NCI-H146 treated with DMSO at 0.1 percent for 48 hours (cell line): ENCODE measurements at regions not wholly inside any gene's neighbourhood (a gene's known extent, or its start where the extent isn't known, plus 50 kb on each side); places are given as distances from the start of the nearest gene placed in this dataset.
"Not testable (repeated sequence)": the region's sequence is repeated elsewhere in the genome, so short reads cannot be mapped to it uniquely, and the experiment has no call there.

Source experiments
- DNase-seq: peaks from one replicate; lab custom pipeline; 2025; ENCODE audit not compliant: unreplicated experiment; lab: John Stamatoyannopoulos, UW

DNA sequence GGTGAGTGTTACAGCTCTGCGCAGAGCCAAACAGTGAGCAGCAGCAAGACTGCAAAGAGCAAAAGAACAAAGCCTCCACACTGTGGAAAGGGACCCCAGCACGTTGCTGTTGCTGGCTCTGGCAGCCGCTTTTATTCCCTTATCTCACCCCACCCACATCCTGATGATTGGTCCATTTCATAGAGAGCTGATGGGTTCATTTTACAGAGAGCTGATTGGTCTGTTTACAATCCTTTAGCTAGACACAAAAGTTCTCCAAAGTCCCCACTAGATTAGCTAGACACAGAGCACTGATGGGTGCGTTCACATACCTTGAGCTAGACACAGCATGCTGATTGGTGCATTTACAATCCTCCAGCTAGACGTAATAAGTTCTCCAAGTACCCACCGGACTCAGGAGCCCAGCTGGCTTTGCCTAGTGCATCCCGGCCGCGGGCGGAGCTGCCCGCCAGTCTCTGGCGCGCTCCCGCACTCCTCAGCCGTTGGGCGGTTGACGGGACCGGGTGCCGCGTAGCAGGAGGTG, 291.4 kb upstream of the PRSS16 start:
- peak; percentile 85 for DNase-seq

GRCh38 chr6:26956601-26957184, 290.8 kb upstream of the PRSS16 start:
- peak; percentile 45 for DNase-seq

- DNase-seq = peak; percentile 64
Measured at GRCh38 chr6:26957399-26958127, 289.9 kb upstream of the PRSS16 start.

- not testable (repeated sequence) for DNase-seq
Measured at GRCh38 chr6:26961236-26961635, 286.3 kb upstream of the PRSS16 start.

GRCh38 chr6:27002447-27002846, 245.1 kb upstream of the PRSS16 start:
- no peak for DNase-seq

- DNase-seq = no peak
Measured at GRCh38 chr6:27007020-27007419, 240.5 kb upstream of the PRSS16 start.

DNA sequence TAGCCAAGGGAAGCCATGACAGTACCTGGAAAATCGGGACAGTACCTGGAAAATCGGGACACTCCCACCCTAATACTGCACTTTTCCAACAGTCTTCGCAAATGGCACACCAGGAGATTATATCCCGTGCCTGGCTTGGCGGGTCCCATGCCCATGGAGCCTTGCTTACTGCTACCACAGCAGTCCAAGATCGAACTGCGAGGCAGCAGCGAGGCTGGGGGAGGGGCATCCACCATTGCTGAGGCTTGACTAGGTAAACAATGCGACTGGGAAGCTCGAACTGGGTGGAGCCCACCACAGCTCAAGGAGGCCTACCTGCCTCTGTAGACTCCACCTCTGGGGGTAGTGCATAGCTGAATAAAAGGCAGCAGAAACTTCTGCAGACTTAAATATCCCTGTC, 238.9 kb upstream of the PRSS16 start:
- DNase-seq = not testable (repeated sequence)

DNA sequence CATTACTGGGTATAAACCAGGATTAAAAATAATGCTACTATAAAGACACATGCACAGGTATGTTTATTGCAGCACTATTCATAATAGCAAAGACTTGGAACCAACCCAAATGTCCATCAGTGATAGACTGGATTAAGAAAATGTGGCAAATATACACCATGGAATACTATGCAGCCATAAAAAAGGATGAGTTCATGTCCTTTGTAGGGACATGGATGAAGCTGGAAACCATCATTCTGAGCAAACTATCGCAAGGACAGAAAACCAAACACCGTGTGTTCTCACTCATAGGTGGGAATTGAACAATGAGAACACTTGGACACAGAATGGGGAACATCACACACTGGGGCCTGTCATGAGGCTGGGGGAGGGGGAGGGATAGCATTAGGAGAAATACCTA, 233.4 kb upstream of the PRSS16 start:
- not testable (repeated sequence) for DNase-seq

DNA sequence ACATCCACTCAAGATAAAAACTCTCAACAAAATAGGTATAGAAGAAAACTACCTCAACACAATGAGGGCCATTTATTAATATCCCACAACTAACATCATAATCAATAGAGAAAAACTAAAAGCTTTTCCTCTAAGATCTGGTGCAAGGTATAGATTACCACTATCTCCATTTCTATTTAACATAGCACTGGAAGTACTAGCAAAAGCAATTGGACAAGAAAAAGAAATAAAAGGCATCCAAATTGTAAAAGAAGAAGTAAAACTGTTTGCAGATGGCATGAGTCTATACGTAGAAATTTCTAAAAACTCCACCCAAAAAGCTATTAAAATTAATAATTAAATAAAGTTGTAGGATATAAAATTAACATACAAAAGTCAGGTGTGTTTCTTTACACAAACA, 230.8 kb upstream of the PRSS16 start:
- DNase-seq = no peak

DNA sequence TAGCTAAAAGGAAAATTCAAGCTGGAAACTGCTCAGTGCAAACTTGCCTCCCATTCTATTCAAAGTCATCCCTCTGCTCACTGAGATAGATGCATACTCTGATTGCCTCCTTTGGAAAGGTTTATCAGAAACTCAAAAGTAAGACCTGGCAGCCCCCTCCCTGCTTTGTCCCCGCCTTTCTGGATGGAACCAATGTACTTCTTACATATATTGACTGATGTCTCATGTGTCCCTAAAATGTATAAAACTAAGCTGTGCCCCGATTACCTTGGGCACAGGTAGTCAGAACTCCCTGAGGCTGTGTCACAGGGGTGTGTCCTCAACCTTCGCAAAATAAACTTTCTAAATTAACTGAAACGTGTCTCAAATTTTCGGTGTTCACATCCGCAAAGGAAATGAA, 229.1 kb upstream of the PRSS16 start:
- not testable (repeated sequence) for DNase-seq

- DNase-seq = peak; percentile 83
Measured at GRCh38 chr6:27019651-27020552, 227.6 kb upstream of the PRSS16 start.

- DNase-seq = no peak
Measured at GRCh38 chr6:27020553-27020880, 227.0 kb upstream of the PRSS16 start.

GRCh38 chr6:27023664-27024063, 223.8 kb upstream of the PRSS16 start:
- no peak for DNase-seq

GRCh38 chr6:27025351-27025750, 222.2 kb upstream of the PRSS16 start:
- DNase-seq = no peak

GRCh38 chr6:27026361-27026760, 221.1 kb upstream of the PRSS16 start:
- no peak for DNase-seq

DNA sequence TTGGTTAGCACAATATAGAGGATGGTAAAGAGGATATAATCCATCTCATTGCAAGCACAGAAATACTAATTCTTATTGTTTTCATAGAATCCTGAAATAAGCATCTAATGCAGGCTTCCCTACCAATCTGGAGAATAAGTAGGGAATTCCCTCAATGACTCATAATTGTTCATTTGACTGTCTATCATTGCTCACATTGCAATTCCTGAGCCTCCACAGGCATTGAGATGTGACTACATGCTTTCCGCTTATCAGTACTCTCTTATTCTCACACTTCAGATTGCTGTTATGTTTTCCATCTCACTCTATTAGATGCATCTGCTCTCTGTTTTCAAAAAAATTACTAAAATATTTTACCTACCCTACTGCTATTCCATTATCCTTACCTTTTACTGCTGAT, 216.2 kb upstream of the PRSS16 start:
- DNase-seq = peak; percentile 13

DNA sequence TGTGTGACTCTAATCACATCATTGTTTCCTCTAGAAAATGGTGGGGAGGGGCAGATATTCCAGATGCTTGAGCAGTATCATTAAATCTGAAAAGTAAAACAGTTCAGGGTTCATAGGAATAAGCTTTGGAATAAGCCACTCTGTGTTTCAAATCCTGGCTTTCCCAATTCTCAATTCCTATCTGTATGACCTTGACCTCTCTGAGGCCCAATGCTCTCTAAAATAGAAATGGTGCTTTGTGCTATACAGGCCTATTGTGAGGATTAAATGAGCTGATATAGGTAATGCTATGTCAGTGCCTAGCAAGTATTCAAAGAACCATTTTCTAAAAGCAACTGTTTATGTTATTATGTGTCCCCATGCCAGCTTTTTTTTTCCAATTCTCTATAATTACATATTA, 209.0 kb upstream of the PRSS16 start:
- DNase-seq = no peak

DNA sequence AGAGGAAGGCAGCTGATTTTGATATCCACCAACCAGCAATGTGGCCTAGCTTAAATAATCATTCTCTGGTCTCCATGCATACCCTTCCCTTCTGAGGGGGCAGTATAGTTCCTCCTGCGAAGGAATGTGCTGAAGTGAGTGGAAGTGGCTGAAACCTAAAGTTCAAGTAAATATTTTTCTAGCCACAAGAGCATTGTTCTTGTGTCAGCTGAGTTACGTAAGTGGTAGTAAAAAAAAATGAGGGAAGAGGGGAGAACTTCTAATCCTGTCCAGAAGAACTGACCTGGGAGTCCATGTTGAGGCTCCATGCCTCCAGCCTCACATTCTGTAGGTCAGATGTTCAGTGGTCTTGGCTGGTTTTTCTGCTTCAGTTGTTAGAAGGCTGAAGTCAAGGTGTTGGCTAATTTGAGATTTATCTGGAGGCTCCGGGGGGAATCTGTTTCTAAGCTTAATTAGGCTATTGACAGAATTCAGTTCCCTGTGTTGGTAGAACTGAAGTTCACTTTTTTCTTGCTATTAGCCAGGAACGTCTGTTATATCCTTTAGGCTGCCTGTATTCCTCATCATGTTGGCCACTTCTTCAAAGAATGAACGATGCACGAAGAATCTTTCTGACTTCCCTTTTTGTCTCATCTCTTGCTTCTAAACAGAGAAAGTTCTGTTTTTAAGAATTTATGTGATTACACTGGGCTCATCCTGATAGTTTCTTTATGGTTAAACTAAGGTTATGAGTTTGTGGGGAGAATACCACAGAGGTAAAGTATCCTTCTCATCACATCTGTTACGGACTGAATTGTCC, 207.1 kb upstream of the PRSS16 start:
- no peak for DNase-seq

GRCh38 chr6:27043244-27043643, 204.3 kb upstream of the PRSS16 start:
- no peak for DNase-seq

GRCh38 chr6:27045131-27045530, 202.4 kb upstream of the PRSS16 start:
- not testable (repeated sequence) for DNase-seq

DNA sequence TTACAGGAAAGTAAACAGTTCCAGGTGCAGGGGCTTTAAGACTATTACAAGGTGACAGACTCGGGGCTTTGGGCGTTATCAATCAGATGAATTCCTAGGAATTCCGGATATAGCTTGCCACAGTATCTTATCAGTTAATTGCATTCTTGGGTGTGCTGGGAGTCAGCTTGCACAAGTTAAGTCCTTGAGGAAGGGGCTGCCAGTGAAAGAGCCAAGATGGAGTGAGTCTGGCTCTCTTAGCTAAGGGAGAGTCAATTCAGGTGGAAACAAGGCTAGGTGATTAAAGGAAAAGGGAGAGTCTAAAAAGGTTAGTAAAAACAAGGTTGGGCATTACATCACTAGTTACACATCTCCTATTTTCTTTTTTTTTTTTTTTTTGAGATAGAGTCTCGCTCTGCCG, 199.8 kb upstream of the PRSS16 start:
- not testable (repeated sequence) for DNase-seq
